ENCODE measurements at regions not wholly inside any gene's neighbourhood (a gene's known extent, or its start where the extent isn't known, plus 50 kb on each side); places are given as distances from the start of the nearest gene placed in this dataset.

- no peak for ATAC-seq
- no peak overlapping the region for H3K4me3 Mint-ChIP-seq
- no peaks in the 10 kb centered on the region for H3K4me1 Mint-ChIP-seq
- H3K9me3 Mint-ChIP-seq, result peaks cover 8% of the 10 kb centered on the region
- no peak overlapping the region for H3K27ac Mint-ChIP-seq
- no peaks in the 10 kb centered on the region for H3K36me3 Mint-ChIP-seq
- no peaks in the 10 kb centered on the region for H3K27me3 Mint-ChIP-seq
Observed at GRCh38 chr4:137700072-137700471, 167.8 kb upstream of the PCDH18 start.

- Mint-ChIP-seq H3K27ac (no peak overlapping the region), H3K36me3 (no peaks in the 10 kb centered on the region), H3K4me1 (no peaks in the 10 kb centered on the region), H3K27me3 (no peaks in the 10 kb centered on the region), H3K4me3 (no peak overlapping the region), H3K9me3 (peaks cover 5% of the 10 kb centered on the region)
- ATAC-seq, result no peak
Observed at GRCh38 chr4:137694138-137694537, 161.8 kb upstream of the PCDH18 start.

DNA sequence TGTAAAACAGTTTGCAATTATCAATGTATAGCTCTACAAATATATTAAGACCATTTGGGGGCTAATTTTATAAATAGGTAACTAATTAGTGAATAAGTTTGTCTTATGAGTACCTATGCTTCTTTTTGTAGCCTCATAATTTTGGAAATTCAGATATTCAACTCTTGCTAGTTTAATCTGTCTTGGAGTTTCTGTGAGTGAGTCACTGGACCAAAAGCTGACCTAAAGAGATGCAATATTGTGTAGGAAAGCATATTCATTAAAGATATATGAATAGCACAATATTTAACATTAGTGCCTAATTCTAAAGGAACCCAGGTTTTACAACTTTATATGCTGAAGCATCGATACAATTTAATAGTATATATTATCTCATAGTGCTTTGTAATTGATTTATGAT, 161.3 kb upstream of the PCDH18 start:
- Mint-ChIP-seq H3K4me3 (no peak overlapping the region), H3K27me3 (no peaks in the 10 kb centered on the region), H3K9me3 (peaks cover 5% of the 10 kb centered on the region), H3K27ac (no peak overlapping the region), H3K36me3 (no peaks in the 10 kb centered on the region), H3K4me1 (no peaks in the 10 kb centered on the region)
- ATAC-seq, result no peak

GRCh38 chr4:137692205-137692604, 159.9 kb upstream of the PCDH18 start:
- no peak for ATAC-seq
- no peak overlapping the region for H3K27ac Mint-ChIP-seq

GRCh38 chr4:137688651-137689050, 156.4 kb upstream of the PCDH18 start:
- no peaks in the 10 kb centered on the region for H3K36me3 Mint-ChIP-seq
- H3K27me3 Mint-ChIP-seq, result no peaks in the 10 kb centered on the region
- H3K4me1 Mint-ChIP-seq, result no peaks in the 10 kb centered on the region
- no peaks in the 10 kb centered on the region for H3K9me3 Mint-ChIP-seq
- ATAC-seq, result no peak
- no peak overlapping the region for H3K4me3 Mint-ChIP-seq
- no peak overlapping the region for H3K27ac Mint-ChIP-seq

More at GRCh38 chr4:137692205-137692604, 159.9 kb upstream of the PCDH18 start:
- no peaks in the 10 kb centered on the region for H3K27me3 Mint-ChIP-seq
- no peaks in the 10 kb centered on the region for H3K4me1 Mint-ChIP-seq
- H3K36me3 Mint-ChIP-seq, result no peaks in the 10 kb centered on the region
- peaks cover 3% of the 10 kb centered on the region for H3K9me3 Mint-ChIP-seq
- H3K4me3 Mint-ChIP-seq, result no peak overlapping the region

DNA sequence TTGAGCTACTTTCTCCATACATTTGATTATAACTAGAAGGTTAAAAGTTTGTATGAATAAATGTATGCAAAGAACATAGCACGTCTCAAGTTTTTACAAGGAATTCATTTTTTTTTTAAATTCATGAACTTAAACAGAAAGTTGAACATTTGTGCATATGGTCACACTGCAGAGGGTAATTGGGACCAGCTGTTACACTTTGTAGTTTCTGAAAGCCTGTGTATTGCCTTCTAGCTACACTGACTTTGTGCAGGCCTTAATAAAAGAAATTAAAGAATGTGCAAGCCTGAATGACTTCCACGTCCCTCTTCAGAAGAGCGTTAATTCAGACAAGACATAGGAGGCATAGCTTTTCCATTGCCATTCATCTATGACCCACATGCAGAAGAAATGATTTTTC, 153.1 kb upstream of the PCDH18 start:
- no peak overlapping the region for H3K4me3 Mint-ChIP-seq
- no peaks in the 10 kb centered on the region for H3K4me1 Mint-ChIP-seq
- no peak overlapping the region for H3K27ac Mint-ChIP-seq
- H3K27me3 Mint-ChIP-seq, result no peaks in the 10 kb centered on the region
- no peak for ATAC-seq
- H3K36me3 Mint-ChIP-seq, result no peaks in the 10 kb centered on the region
- H3K9me3 Mint-ChIP-seq, result no peaks in the 10 kb centered on the region

DNA sequence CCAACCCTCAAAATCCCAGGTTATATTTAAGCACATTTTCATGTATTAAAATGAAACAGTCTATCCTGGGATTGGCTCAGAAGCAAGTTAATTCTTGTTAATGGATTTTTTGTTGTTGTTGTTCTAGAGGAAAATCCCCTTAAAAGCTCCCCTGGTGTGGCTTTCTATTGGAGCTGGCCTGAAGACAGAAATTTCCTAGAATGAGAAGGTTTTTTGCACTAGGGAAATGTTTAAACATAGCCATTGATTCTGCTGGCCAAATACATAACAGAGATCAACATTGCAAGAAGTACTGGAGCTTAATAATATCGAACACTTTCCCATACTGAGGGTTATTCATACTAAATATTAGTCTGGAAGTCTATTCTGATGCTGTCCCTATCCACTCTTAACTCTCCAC, 148.8 kb upstream of the PCDH18 start:
- H3K4me1 Mint-ChIP-seq, result no peaks in the 10 kb centered on the region
- H3K27ac Mint-ChIP-seq, result no peak overlapping the region
- H3K27me3 Mint-ChIP-seq, result no peaks in the 10 kb centered on the region
- ATAC-seq, result no peak
- H3K4me3 Mint-ChIP-seq, result no peak overlapping the region
- H3K9me3 Mint-ChIP-seq, result no peaks in the 10 kb centered on the region
- no peaks in the 10 kb centered on the region for H3K36me3 Mint-ChIP-seq

- no peak overlapping the region for H3K27ac Mint-ChIP-seq
- H3K36me3 Mint-ChIP-seq, result no peaks in the 10 kb centered on the region
- H3K9me3 Mint-ChIP-seq, result peaks cover 1% of the 10 kb centered on the region
Observed at GRCh38 chr4:137678796-137679195, 146.5 kb upstream of the PCDH18 start.

DNA sequence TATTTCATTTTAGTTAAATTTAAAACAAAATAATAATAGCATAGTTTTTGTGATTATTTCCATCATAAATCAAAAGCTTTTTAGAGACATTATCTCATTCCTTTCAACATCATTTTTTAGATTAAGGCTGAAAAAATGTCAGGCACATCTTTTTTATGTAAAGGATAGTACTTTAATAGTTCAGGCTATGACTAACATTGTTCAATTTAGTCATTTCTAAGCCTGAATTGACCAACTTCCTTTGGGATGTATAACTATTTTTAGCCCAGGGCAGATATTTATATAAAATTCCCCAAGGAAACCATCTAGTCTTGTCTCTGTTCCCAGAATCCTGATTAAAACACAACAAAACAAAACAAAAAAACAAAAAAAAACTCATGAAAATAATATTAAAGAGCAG, 145.6 kb upstream of the PCDH18 start:
- ATAC-seq, result no peak
- Mint-ChIP-seq H3K27me3 (no peaks in the 10 kb centered on the region), H3K9me3 (peaks cover 2% of the 10 kb centered on the region), H3K4me1 (no peaks in the 10 kb centered on the region), H3K36me3 (no peaks in the 10 kb centered on the region), H3K27ac (no peak overlapping the region), H3K4me3 (no peak overlapping the region)

More at GRCh38 chr4:137678796-137679195, 146.5 kb upstream of the PCDH18 start:
- H3K4me3 Mint-ChIP-seq, result no peak overlapping the region
- H3K27me3 Mint-ChIP-seq, result no peaks in the 10 kb centered on the region
- no peaks in the 10 kb centered on the region for H3K4me1 Mint-ChIP-seq
- no peak for ATAC-seq

DNA sequence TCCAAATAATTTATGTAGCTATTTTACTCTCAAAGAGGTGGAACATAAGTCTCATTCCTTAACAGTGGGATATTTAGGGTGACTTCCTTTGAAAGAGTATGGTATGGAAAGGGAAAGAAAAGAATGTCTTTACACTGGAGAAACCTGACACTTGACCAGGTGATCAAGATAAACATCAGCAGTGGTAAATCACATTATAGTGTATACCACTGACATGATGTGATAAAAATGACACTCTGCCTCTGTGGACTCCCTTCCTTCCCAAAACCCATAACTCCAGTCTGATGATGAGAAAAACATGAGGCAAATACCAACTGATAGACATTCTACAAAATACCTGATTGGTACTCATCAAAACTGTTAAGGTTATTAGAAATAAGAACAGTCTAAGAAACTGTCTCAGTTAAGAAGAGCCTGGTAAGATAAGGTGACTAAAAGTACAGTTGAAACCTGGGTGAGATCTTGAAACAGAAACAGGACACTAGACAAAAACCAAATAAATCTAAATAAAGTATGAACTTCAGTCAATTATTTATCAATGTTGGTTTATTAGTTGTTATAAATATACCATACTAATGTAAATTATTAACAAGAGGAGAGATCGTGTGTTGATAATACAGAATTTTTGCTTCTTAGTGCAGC, 144.2 kb upstream of the PCDH18 start:
- Mint-ChIP-seq H3K27ac (no peak overlapping the region), H3K4me1 (no peaks in the 10 kb centered on the region), H3K36me3 (no peaks in the 10 kb centered on the region), H3K9me3 (peaks cover 2% of the 10 kb centered on the region), H3K27me3 (no peaks in the 10 kb centered on the region), H3K4me3 (no peak overlapping the region)
- no peak for ATAC-seq

- ATAC-seq, result no peak
Observed at GRCh38 chr4:137674066-137674465, 141.8 kb upstream of the PCDH18 start.

GRCh38 chr4:137668885-137669545, 136.7 kb upstream of the PCDH18 start:
- H3K27me3 Mint-ChIP-seq, result no peaks in the 10 kb centered on the region
- H3K4me1 Mint-ChIP-seq, result no peaks in the 10 kb centered on the region
- H3K27ac Mint-ChIP-seq, result no peak overlapping the region
- H3K4me3 Mint-ChIP-seq, result no peak overlapping the region
- H3K36me3 Mint-ChIP-seq, result no peaks in the 10 kb centered on the region
- ATAC-seq, result no peak
- H3K9me3 Mint-ChIP-seq, result peaks cover 2% of the 10 kb centered on the region

More at GRCh38 chr4:137674066-137674465, 141.8 kb upstream of the PCDH18 start:
- Mint-ChIP-seq H3K27ac (no peak overlapping the region), H3K36me3 (no peaks in the 10 kb centered on the region), H3K4me1 (no peaks in the 10 kb centered on the region), H3K27me3 (no peaks in the 10 kb centered on the region), H3K9me3 (peaks cover 2% of the 10 kb centered on the region), H3K4me3 (no peak overlapping the region)

DNA sequence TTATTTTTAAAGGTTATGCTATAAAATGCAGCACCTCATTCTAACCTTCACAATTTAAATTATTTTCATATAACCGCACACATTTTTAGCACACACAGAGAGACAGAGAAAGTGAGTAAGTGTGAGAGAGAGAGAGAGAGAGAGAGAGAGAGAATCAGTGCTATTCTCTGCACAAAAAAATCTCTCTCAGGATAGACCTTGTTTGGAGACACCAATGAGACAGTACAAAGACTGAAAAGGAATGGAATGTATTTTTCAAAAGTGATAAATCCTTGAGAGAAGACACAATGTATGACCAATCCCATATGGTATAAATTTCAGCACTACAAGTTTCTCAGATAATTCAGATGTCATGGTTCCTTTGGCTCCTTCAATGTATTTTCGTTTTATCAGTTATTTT, 132.1 kb upstream of the PCDH18 start:
- no peaks in the 10 kb centered on the region for H3K4me1 Mint-ChIP-seq
- no peaks in the 10 kb centered on the region for H3K36me3 Mint-ChIP-seq
- no peak for ATAC-seq
- no peak overlapping the region for H3K4me3 Mint-ChIP-seq
- no peaks in the 10 kb centered on the region for H3K27me3 Mint-ChIP-seq
- H3K27ac Mint-ChIP-seq, result no peak overlapping the region
- H3K9me3 Mint-ChIP-seq, result no peaks in the 10 kb centered on the region

- Mint-ChIP-seq H3K9me3 (no peaks in the 10 kb centered on the region), H3K4me3 (no peak overlapping the region), H3K27ac (no peak overlapping the region), H3K27me3 (no peaks in the 10 kb centered on the region), H3K4me1 (no peaks in the 10 kb centered on the region), H3K36me3 (no peaks in the 10 kb centered on the region)
- ATAC-seq, result no peak
Observed at GRCh38 chr4:137664046-137664387, 131.7 kb upstream of the PCDH18 start.

- no peaks in the 10 kb centered on the region for H3K9me3 Mint-ChIP-seq
- no peaks in the 10 kb centered on the region for H3K27me3 Mint-ChIP-seq
- ATAC-seq, result no peak
- no peaks in the 10 kb centered on the region for H3K4me1 Mint-ChIP-seq
- H3K4me3 Mint-ChIP-seq, result no peak overlapping the region
- no peak overlapping the region for H3K27ac Mint-ChIP-seq
- no peaks in the 10 kb centered on the region for H3K36me3 Mint-ChIP-seq
Observed at GRCh38 chr4:137663251-137664045, 131.2 kb upstream of the PCDH18 start.

GRCh38 chr4:137661693-137662092, 129.4 kb upstream of the PCDH18 start:
- no peaks in the 10 kb centered on the region for H3K9me3 Mint-ChIP-seq
- H3K36me3 Mint-ChIP-seq, result no peaks in the 10 kb centered on the region
- ATAC-seq, result no peak

More at GRCh38 chr4:137661693-137662092, 129.4 kb upstream of the PCDH18 start:
- no peaks in the 10 kb centered on the region for H3K4me1 Mint-ChIP-seq
- no peak overlapping the region for H3K4me3 Mint-ChIP-seq
- no peak overlapping the region for H3K27ac Mint-ChIP-seq
- H3K27me3 Mint-ChIP-seq, result no peaks in the 10 kb centered on the region
